H9 (cell line): ENCODE measurements at regions not wholly inside any gene's neighbourhood (a gene's known extent, or its start where the extent isn't known, plus 50 kb on each side); places are given as distances from the start of the nearest gene placed in this dataset.

Experiments used
- DNase-seq: peaks from one replicate; pipeline ENCODE4 v3.0.0-alpha.2; 2017
- H2AFZ ChIP-seq: one replicate; pipeline ENCODE4 v1.6.1; 2013; ENCODE audit warnings: mild to moderate bottlenecking, low read length, control low read depth, moderate library complexity
- H2AK5ac ChIP-seq: 2 replicates; pipeline ENCODE4 v1.6.1; 2013; ENCODE audit warnings: low read length, control low read depth, mixed read lengths; ENCODE audit not compliant: insufficient read length
- H2BK120ac ChIP-seq: one replicate; pipeline ENCODE4 v1.6.1; 2013; ENCODE audit warnings: low read depth, mild to moderate bottlenecking, low read length, control low read depth, inconsistent platforms; ENCODE audit not compliant: poor library complexity, severe bottlenecking
- H2BK12ac ChIP-seq: 2 replicates; pipeline ENCODE4 v1.6.1; 2013; ENCODE audit warnings: low read length, control low read depth, mixed read lengths, low read depth; ENCODE audit not compliant: insufficient read length
- H2BK15ac ChIP-seq: 2 replicates; pipeline ENCODE4 v1.6.1; 2013; ENCODE audit warnings: low read depth, low read length, control low read depth
- H2BK20ac ChIP-seq: one replicate; pipeline ENCODE4 v1.6.1; 2013; ENCODE audit warnings: low read depth, mild to moderate bottlenecking, low read length, control low read depth, inconsistent platforms; ENCODE audit not compliant: poor library complexity, severe bottlenecking
- H2BK5ac ChIP-seq: 2 replicates; pipeline ENCODE4 v1.6.1; 2013; ENCODE audit warnings: low read length, control low read depth, mixed read lengths; ENCODE audit not compliant: insufficient read length
- H3K14ac ChIP-seq: 2 replicates; pipeline ENCODE4 v1.6.1; 2013; ENCODE audit warnings: low read length, control low read depth; ENCODE audit not compliant: insufficient read depth
- H3K18ac ChIP-seq: 2 replicates; pipeline ENCODE4 v1.6.1; 2013; ENCODE audit warnings: low read depth, mild to moderate bottlenecking, mixed read lengths, low read length, control low read depth; ENCODE audit not compliant: insufficient read length
- H3K23ac ChIP-seq: 2 replicates; pipeline ENCODE4 v1.6.1; 2013; ENCODE audit warnings: low read length, control low read depth, mixed read lengths, low read depth; ENCODE audit not compliant: insufficient read length
- H3K23me2 ChIP-seq: 2 replicates; pipeline ENCODE4 v1.6.1; 2013; ENCODE audit warnings: low read depth, mild to moderate bottlenecking, mixed read lengths, low read length, control low read depth; ENCODE audit not compliant: insufficient read length, poor library complexity, severe bottlenecking
- H3K27ac ChIP-seq: 2 replicates; pipeline ENCODE4 v1.5.1; 2013; ENCODE audit warnings: low read length, control low read depth, mixed read lengths, low read depth; ENCODE audit not compliant: insufficient read length
- H3K27me3 ChIP-seq: 2 replicates; pipeline ENCODE4 v1.6.1; 2013; ENCODE audit warnings: low read length, control low read depth, inconsistent platforms; ENCODE audit not compliant: insufficient read depth
- H3K4ac ChIP-seq: 2 replicates; pipeline ENCODE4 v1.6.1; 2013; ENCODE audit warnings: low read depth, mild to moderate bottlenecking, control low read depth, inconsistent platforms, low read length, moderate library complexity
- H3K4me1 ChIP-seq: 2 replicates; pipeline ENCODE4 v1.6.1; 2013; ENCODE audit warnings: low read length, control low read depth, inconsistent platforms; ENCODE audit not compliant: insufficient read depth
- H3K4me2 ChIP-seq: 2 replicates; pipeline ENCODE4 v1.6.1; 2013; ENCODE audit warnings: low read length, control low read depth, mixed read lengths; ENCODE audit not compliant: insufficient read length, insufficient read depth
- H3K56ac ChIP-seq: 2 replicates; pipeline ENCODE4 v1.6.1; 2013; ENCODE audit warnings: low read depth, mild to moderate bottlenecking, mixed read lengths, low read length, control low read depth; ENCODE audit not compliant: insufficient read length
- H3K79me1 ChIP-seq: 2 replicates; pipeline ENCODE4 v1.6.1; 2013; ENCODE audit warnings: low read depth, mild to moderate bottlenecking, moderate library complexity, low read length, control low read depth, inconsistent platforms; ENCODE audit not compliant: insufficient read depth, poor library complexity, severe bottlenecking
- H3K79me2 ChIP-seq: 2 replicates; pipeline ENCODE4 v1.6.1; 2013; ENCODE audit warnings: low read length, control low read depth, inconsistent platforms; ENCODE audit not compliant: insufficient read depth
- H3K9ac ChIP-seq: 2 replicates; pipeline ENCODE4 v1.6.1; 2013; ENCODE audit warnings: low read length, control low read depth, mixed read lengths; ENCODE audit not compliant: insufficient read length; ENCODE audit errors: extremely low read depth
- H3K9me3 ChIP-seq: one replicate; pipeline ENCODE4 v1.6.1; 2013; ENCODE audit warnings: low read depth, low read length, inconsistent platforms; ENCODE audit not compliant: control insufficient read depth
- H3T11ph ChIP-seq: one replicate; pipeline ENCODE4 v1.6.1; 2013; ENCODE audit warnings: mild to moderate bottlenecking, low read length, control low read depth, inconsistent platforms
- H4K20me1 ChIP-seq: one replicate; pipeline ENCODE4 v1.6.1; 2013; ENCODE audit not compliant: control insufficient read depth, insufficient read length, insufficient read depth
- H4K5ac ChIP-seq: 2 replicates; pipeline ENCODE4 v1.6.1; 2013; ENCODE audit warnings: low read depth, mild to moderate bottlenecking, mixed read lengths, low read length, control low read depth; ENCODE audit not compliant: insufficient read length
- H4K8ac ChIP-seq: replicated peaks from 2 replicates; pipeline ENCODE4 v1.6.1; 2013; ENCODE audit warnings: low read length, control low read depth, mixed read lengths, low read depth; ENCODE audit not compliant: insufficient read length
- H4K91ac ChIP-seq: 2 replicates; pipeline ENCODE4 v1.6.1; 2013; ENCODE audit warnings: low read depth, mild to moderate bottlenecking, moderate library complexity, mixed read lengths, low read length, control low read depth; ENCODE audit not compliant: insufficient read length
- H3K27ac Mint-ChIP-seq, 3 experiments: 2 replicates in 2 of 3; 3 replicates in 1 of 3; pipeline ENCODE4 v1.8.0; 2020 to 2021; ENCODE audit warnings: mixed read lengths in 3 of 3, mild to moderate bottlenecking in 1 of 3, moderate library complexity in 1 of 3
- H3K27me3 Mint-ChIP-seq: 2 replicates; pipeline ENCODE4 v1.8.0; 2021; ENCODE audit warnings: low read depth, mild to moderate bottlenecking, moderate library complexity, mixed read lengths
- H3K36me3 Mint-ChIP-seq, 3 experiments: 2 replicates in 2 of 3; 3 replicates in 1 of 3; pipeline ENCODE4 v1.8.0; 2020 to 2021; ENCODE audit warnings: low read depth in 3 of 3, mixed read lengths in 3 of 3; ENCODE audit not compliant: insufficient read depth in 1 of 3
- H3K4me1 Mint-ChIP-seq, 2 experiments: 2 replicates each; pipeline ENCODE4 v1.8.0; 2020; ENCODE audit warnings: mixed read lengths in 2 of 2
- H3K4me3 Mint-ChIP-seq, 2 experiments: 2 replicates in 1 of 2; 3 replicates in 1 of 2; pipeline ENCODE4 v1.8.0; 2020 to 2021; ENCODE audit warnings: mild to moderate bottlenecking in 2 of 2, mixed read lengths in 2 of 2, moderate library complexity in 1 of 2
- H3K9me3 Mint-ChIP-seq, 2 experiments: 2 replicates in 1 of 2; 3 replicates in 1 of 2; pipeline ENCODE4 v1.8.0; 2020; ENCODE audit warnings: mild to moderate bottlenecking in 2 of 2, mixed read lengths in 2 of 2, moderate library complexity in 1 of 2
- CTCF ChIP-seq: fragments of 200-600 bp; sonication (generic); conservative IDR thresholded peaks from 3 replicates; pipeline ENCODE4 v1.8.0; 2021; ENCODE audit warnings: antibody characterized with exemption, mild to moderate bottlenecking
- WGBS: extraction: QIAGEN DNeasy Blood & Tissue Kit; methylation state at CpG from one replicate; pipeline ENCODE4 v1.1.7; 2013; ENCODE audit warnings: missing lambda C conversion rate, low lambda C conversion rate, mixed read lengths; ENCODE audit not compliant: insufficient read length; ENCODE audit errors: extremely low coverage; 5-methylcytosine and 5-hydroxymethylcytosine counted together

- no peak overlapping the region for H4K8ac ChIP-seq
- H3K56ac ChIP-seq = no peak overlapping the region
- H3K4me2 ChIP-seq = no peak overlapping the region
- no peaks in the 10 kb centered on the region for H4K20me1 ChIP-seq
- H4K5ac ChIP-seq = no peak overlapping the region
- no peak overlapping the region for H2BK5ac ChIP-seq
- no peak for TF ChIP-seq CTCF
- H3K23ac ChIP-seq = no peak overlapping the region
- no peak overlapping the region for H2BK15ac ChIP-seq
- DNase-seq = no peak
- no peak overlapping the region for H3K18ac ChIP-seq
- H2BK12ac ChIP-seq = no peak overlapping the region
- Mint-ChIP-seq H3K27ac (no peak overlapping the region), H3K36me3 (no peaks in the 10 kb centered on the region), H3K4me1 (peaks cover 19 to 24% of the 10 kb centered on the region in 2 experiments), H3K9me3 (no peaks in the 10 kb centered on the region), H3K4me3 (no peak overlapping the region), H3K27me3 (no peaks in the 10 kb centered on the region)
- H3K9me3 ChIP-seq = no peaks in the 10 kb centered on the region
- H3K14ac ChIP-seq = no peak overlapping the region
- H3T11ph ChIP-seq = no peak overlapping the region
- no peaks in the 10 kb centered on the region for H3K27me3 ChIP-seq
- no peak overlapping the region for H2BK120ac ChIP-seq
- H3K4me1 ChIP-seq = no peaks in the 10 kb centered on the region; the same call in 1 of the 2 replicates
- no peak overlapping the region for H3K4ac ChIP-seq
- H4K91ac ChIP-seq = no peak overlapping the region
- H3K9ac ChIP-seq = no peak overlapping the region
- H2BK20ac ChIP-seq = no peak overlapping the region
- WGBS = no CpG with 5 or more reads among the region's 3 CpGs
- H3K23me2 ChIP-seq = no peaks in the 10 kb centered on the region
- no peaks in the 10 kb centered on the region for H3K79me2 ChIP-seq
- H2AFZ ChIP-seq = no peak overlapping the region
- no peaks in the 10 kb centered on the region for H3K79me1 ChIP-seq
- no peak overlapping the region for H3K27ac ChIP-seq
- H2AK5ac ChIP-seq = no peak overlapping the region
These were observed 65.0 kb upstream of the MAGI1 start for GRCh38 chr3:66103729-66104128.
